Head of caudate nucleus (tissue), 42 donors: ENCODE measurements at regions not wholly inside any gene's neighbourhood (a gene's known extent, or its start where the extent isn't known, plus 50 kb on each side); places are given as distances from the start of the nearest gene placed in this dataset.

Source experiments
- DNase-seq, 42 donors: peaks; one replicate each; pipeline versions ENCODE4 v3.0.0 to v3.0.0-alpha.2; 2020 to 2021; ENCODE audit warnings: mixed read lengths in 7 of 42
- intact Hi-C: fragments of 100-400 bp; cut with DNase I; formaldehyde crosslinking; loops from one replicate; pipeline ENCODE4 v1.15.0; 2022

GRCh38 chr2:129080715-129081476 lies 762.2 kb upstream of the HS6ST1 start:
- no peak for DNase-seq
- intact Hi-C loops = no loop called here

GRCh38 chr2:129085386-129085785 lies 766.7 kb upstream of the HS6ST1 start:
- DNase-seq = no peak
- intact Hi-C loops = no loop called here

GRCh38 chr2:129087133-129087813 lies 768.6 kb upstream of the HS6ST1 start:
- DNase-seq = peak in 1 of 42 donors; percentile 22
- intact Hi-C loops = no loop called here

- DNase-seq = no peak
- intact Hi-C loops = no loop called here
Measured at GRCh38 chr2:129091620-129092019, 773.0 kb upstream of the HS6ST1 start.

- DNase-seq = no peak
- intact Hi-C loops = no loop called here
Measured at GRCh38 chr2:129092956-129093355, 774.3 kb upstream of the HS6ST1 start.

GRCh38 chr2:129101186-129101585 lies 782.5 kb upstream of the HS6ST1 start:
- intact Hi-C loops = no loop called here
- peak in 1 of 42 donors; percentile 6 for DNase-seq

- intact Hi-C loops = no loop called here
- DNase-seq = no peak
Measured at GRCh38 chr2:129103936-129104878, 785.5 kb upstream of the HS6ST1 start.

GRCh38 chr2:129112181-129112580 lies 793.5 kb upstream of the HS6ST1 start:
- no peak for DNase-seq
- intact Hi-C loops = no loop called here

GRCh38 chr2:129113776-129114175 lies 795.1 kb upstream of the HS6ST1 start:
- no peak for DNase-seq
- intact Hi-C loops = no loop called here

GRCh38 chr2:129117434-129117833 lies 798.8 kb upstream of the HS6ST1 start:
- peak in 2 of 42 donors; percentile 27 to 47 for DNase-seq
- intact Hi-C loops = no loop called here

- intact Hi-C loops = no loop called here
- DNase-seq = no peak
Measured at GRCh38 chr2:129118296-129118695, 799.6 kb upstream of the HS6ST1 start.

- no peak for DNase-seq
- intact Hi-C loops = no loop called here
Measured at GRCh38 chr2:129129087-129129486, 810.4 kb upstream of the HS6ST1 start.

GRCh38 chr2:129133692-129134641 lies 815.3 kb upstream of the HS6ST1 start:
- intact Hi-C loops = no loop called here
- no peak for DNase-seq

GRCh38 chr2:129135017-129135416 lies 816.3 kb upstream of the HS6ST1 start:
- intact Hi-C loops = no loop called here
- DNase-seq = no peak

- DNase-seq = no peak
- intact Hi-C loops = no loop called here
Measured at GRCh38 chr2:129139380-129139779, 820.7 kb upstream of the HS6ST1 start.

GRCh38 chr2:129142465-129142864 lies 823.8 kb upstream of the HS6ST1 start:
- DNase-seq = no peak
- intact Hi-C loops = no loop called here

- DNase-seq = no peak
- intact Hi-C loops = no loop called here
Measured at GRCh38 chr2:129144082-129144791, 825.6 kb upstream of the HS6ST1 start.

- peak in 1 of 42 donors; percentile 5 for DNase-seq
- intact Hi-C loops = no loop called here
Measured at GRCh38 chr2:129152514-129152913, 827.0 kb upstream of the RAB6C start.
